Endothelial cell of umbilical vein (primary cell): ENCODE measurements at regions not wholly inside any gene's neighbourhood (a gene's known extent, or its start where the extent isn't known, plus 50 kb on each side); places are given as distances from the start of the nearest gene placed in this dataset.

ENCODE experiments used
- BruUV-seq: library from RNA; stranded (reverse); fragments of 400-500 nt; replicated peaks from 2 replicates; lab custom pipeline; 2021; lab: Mats Ljungman, UMichigan
- CTCF ChIA-PET: fragments of 300-600, 350-600 bp; sonication (Branson Sonifier 250); formaldehyde crosslinking; loops from one replicate; lab custom pipeline; 2021; ENCODE audit warnings: antibody characterized with exemption, inconsistent platforms; lab: Charles Lee
- POLR2A ChIA-PET: fragments of 300-600, 350-600 bp; sonication (Branson Sonifier 250); formaldehyde crosslinking; loops from one replicate; lab custom pipeline; 2021; ENCODE audit warnings: antibody characterized with exemption, inconsistent platforms; lab: Charles Lee
- DNase-seq: peaks from one replicate; pipeline ENCODE4 v3.0.0-alpha.2; 2011; ENCODE audit warnings: low read depth, low spot score
- FAIRE-seq: peaks from 2 replicates; lab custom pipeline; 2011; peaks lifted over from hg19 to GRCh38; lab: Jason Lieb, UNC
- H2AFZ ChIP-seq: 2 replicates; pipeline ENCODE4 v1.6.0; 2012; ENCODE audit warnings: low read depth, low read length, control low read depth, inconsistent platforms
- H3K27ac ChIP-seq: 2 replicates; pipeline ENCODE4 v1.5.1; 2011; ENCODE audit warnings: low read depth, mild to moderate bottlenecking, control low read depth, low read length, moderate library complexity; ENCODE audit not compliant: insufficient read depth
- H3K27me3 ChIP-seq, 2 experiments: 2 replicates each; pipeline versions ENCODE4 v1.6.0 to v1.6.1; 2011; ENCODE audit warnings: low read length in 2 of 2, mixed read lengths in 1 of 2; ENCODE audit not compliant: control insufficient read depth in 2 of 2, insufficient read depth in 2 of 2
- H3K36me3 ChIP-seq, 2 experiments: 2 replicates in 1 of 2; 3 replicates in 1 of 2; pipeline ENCODE4 v1.5.1; 2011; ENCODE audit warnings: low read length in 2 of 2, mild to moderate bottlenecking in 1 of 2, moderate library complexity in 1 of 2; ENCODE audit not compliant: control insufficient read depth in 2 of 2, insufficient read depth in 2 of 2; ENCODE audit errors: extremely low read depth in 1 of 2
- H3K4me1 ChIP-seq: 3 replicates; pipeline ENCODE4 v1.5.1; 2011; ENCODE audit warnings: mild to moderate bottlenecking, low read length; ENCODE audit not compliant: control insufficient read depth, insufficient read depth; ENCODE audit errors: extremely low read depth
- H3K4me2 ChIP-seq: 2 replicates; pipeline ENCODE4 v1.6.1; 2011; ENCODE audit warnings: low read length, control low read depth, mixed read lengths; ENCODE audit not compliant: insufficient read depth
- H3K4me3 ChIP-seq, 3 experiments: fragments of 200-600 bp in 1 of 3; sonication (generic), shearing (Covaris generic) in 1 of 3; replicated peaks in 1 of 3; 2 replicates each; pipeline ENCODE4 v1.5.1; 2011 to 2016; ENCODE audit warnings: control low read depth in 3 of 3, low read length in 3 of 3, mild to moderate bottlenecking in 2 of 3, inconsistent platforms in 1 of 3, low read depth in 1 of 3, moderate library complexity in 1 of 3; ENCODE audit not compliant: insufficient read depth in 1 of 3
- H3K79me2 ChIP-seq: 2 replicates; pipeline ENCODE4 v1.6.0; 2012; ENCODE audit warnings: low read length, inconsistent platforms; ENCODE audit not compliant: control insufficient read depth, insufficient read depth
- H3K9ac ChIP-seq: replicated peaks from 2 replicates; pipeline ENCODE3; 2011; ENCODE audit warnings: low read length, control low read depth; ENCODE audit not compliant: insufficient read depth; ENCODE audit errors: extremely low read depth
- H3K9me1 ChIP-seq: replicated peaks from 3 replicates; pipeline ENCODE4 v1.6.0; 2011; ENCODE audit warnings: mild to moderate bottlenecking, low read length; ENCODE audit not compliant: control insufficient read depth, insufficient read depth; ENCODE audit errors: extremely low read depth
- H3K9me3 ChIP-seq: replicated peaks from 2 replicates; pipeline ENCODE4 v1.5.1; 2012; ENCODE audit warnings: low read length, inconsistent platforms; ENCODE audit not compliant: control insufficient read depth, insufficient read depth
- H4K20me1 ChIP-seq: replicated peaks from 2 replicates; pipeline ENCODE3; 2011; ENCODE audit warnings: mild to moderate bottlenecking, low read length; ENCODE audit not compliant: control insufficient read depth, insufficient read depth; ENCODE audit errors: extremely low read depth
- EZH2 ChIP-seq: IDR thresholded peaks from 2 replicates; pipeline ENCODE4 v1.6.1; 2012; ENCODE audit warnings: borderline replicate concordance, low read depth, mild to moderate bottlenecking, moderate library complexity, low read length, inconsistent platforms; ENCODE audit not compliant: severe bottlenecking
- FOS ChIP-seq: IDR thresholded peaks from 2 replicates; pipeline ENCODE4 v1.6.1; 2011; ENCODE audit warnings: mild to moderate bottlenecking, low read length, moderate library complexity, borderline replicate concordance; ENCODE audit not compliant: insufficient read depth
- MAX ChIP-seq: IDR thresholded peaks from 2 replicates; pipeline ENCODE4 v1.6.1; 2011; ENCODE audit not compliant: insufficient read depth, insufficient read length
- POLR2AphosphoS5 ChIP-seq: IDR thresholded peaks from 2 replicates; pipeline ENCODE4 v1.6.1; 2012; ENCODE audit warnings: low read depth, mild to moderate bottlenecking, control low read depth, low read length, moderate library complexity; ENCODE audit not compliant: insufficient read depth
- dilution Hi-C: fragments of 300-500 bp; cut with MboI; formaldehyde crosslinking; loops from one replicate; pipeline ENCODE4 v1.15.0; 2019; ENCODE audit warnings: low sequenced_read_pairs; ENCODE audit not compliant: extremely low pct_ligation_motif_present
- intact Hi-C: fragments of 100-400 bp; cut with micrococcal nuclease; formaldehyde crosslinking; loops from one replicate; pipeline ENCODE4 v1.10.0; 2022

GRCh38 chr18:34976899-34977837 lies 64.0 kb upstream of the MAPRE2 start:
- CTCF ChIA-PET: interaction anchor here (0.7 to 1.5 kb wide), 2 partner anchors 12 to 20 kb away, joined by 3 to 5 read pairs; no protein-coding TSS in a partner anchor
- POLR2A ChIA-PET: no interaction called here
- H3K4me2 ChIP-seq: peak overlapping the region; percentile 94
- peaks cover 28% of the 10 kb centered on the region for H3K4me1 ChIP-seq
- H3K9me1 ChIP-seq: no peaks in the 10 kb centered on the region
- intact Hi-C loops (loop anchor here (1.0 to 10.0 kb wide), 2 partner anchors 111 to 382 kb away; no protein-coding TSS in a partner anchor), dilution Hi-C loops (no loop called here)
- H3K36me3 ChIP-seq: no peaks in the 10 kb centered on the region
- H3K27me3 ChIP-seq: peaks cover 13 to 26% of the 10 kb centered on the region in 2 experiments
- H3K27ac ChIP-seq: no peak overlapping the region
- peak overlapping the region; percentile 19 to 82 (median 69) for H3K4me3 ChIP-seq
- no peaks in the 10 kb centered on the region for H4K20me1 ChIP-seq
- peak; percentile 55 for DNase-seq
- no peak for FAIRE-seq
- no peak for TF ChIP-seq MAX
- TF ChIP-seq FOS: peak; percentile 7
- TF ChIP-seq EZH2: peak; percentile 19
- TF ChIP-seq POLR2AphosphoS5: no peak
- H2AFZ ChIP-seq: peak overlapping the region; percentile 96
- no peaks in the 10 kb centered on the region for H3K79me2 ChIP-seq
- BruUV-seq: no TSS peak
- peak overlapping the region; percentile 58 for H3K9ac ChIP-seq
- H3K9me3 ChIP-seq: no peaks in the 10 kb centered on the region
